ENCODE measurements at regions not wholly inside any gene's neighbourhood (a gene's known extent, or its start where the extent isn't known, plus 50 kb on each side); places are given as distances from the start of the nearest gene placed in this dataset.

DNA sequence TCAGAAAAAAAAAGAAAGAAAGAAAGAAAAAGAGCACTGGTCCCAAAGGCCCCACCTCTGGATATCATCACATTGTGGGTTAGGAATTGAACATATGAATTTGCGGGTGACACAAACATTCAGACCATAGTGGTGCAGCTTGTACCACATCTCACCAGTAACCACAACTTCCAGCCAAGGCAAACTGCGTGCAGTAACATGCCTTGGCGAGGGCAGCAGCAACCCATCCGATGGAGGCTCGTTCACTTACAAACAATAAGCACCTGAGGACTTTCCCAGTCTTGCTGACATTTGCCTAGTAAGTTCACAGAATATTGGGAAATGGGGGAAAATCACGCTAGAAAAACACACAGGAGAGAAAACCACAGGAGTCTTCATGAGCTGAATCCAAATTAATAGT, 508.1 kb downstream of the ZNF608 start:
- Histone ChIP-seq H3K36me3 (ENCODE audit: insufficient read depth, low read length, poor library complexity, severe bottlenecking) (no peaks in the 10 kb centered on the region), H3K4me3 (ENCODE audit: low read depth, low read length, poor library complexity, severe bottlenecking) (no peak overlapping the region), H3K9me3 (ENCODE audit: low read depth, low read length, poor library complexity, severe bottlenecking) (no peaks in the 10 kb centered on the region), H3K27ac (ENCODE audit: low read depth, low read length, poor library complexity, severe bottlenecking) (no peak overlapping the region), H3K27me3 (replicated peaks; ENCODE audit: insufficient read depth, low read depth, low read length, poor library complexity) (no peaks in the 10 kb centered on the region), H3K4me1 (ENCODE audit: insufficient read depth, low read length, poor library complexity, severe bottlenecking) (no peaks in the 10 kb centered on the region)
- no TSS peak for BruUV-seq (replicated peaks)
- CTCF ChIA-PET = no interaction called here
- no peak for TF ChIP-seq EZH2 (IDR thresholded peaks at IDR 0.05; ENCODE audit: borderline replicate concordance, low read depth, low read length, poor library complexity, severe bottlenecking)
- TF ChIP-seq, protein P1, sequence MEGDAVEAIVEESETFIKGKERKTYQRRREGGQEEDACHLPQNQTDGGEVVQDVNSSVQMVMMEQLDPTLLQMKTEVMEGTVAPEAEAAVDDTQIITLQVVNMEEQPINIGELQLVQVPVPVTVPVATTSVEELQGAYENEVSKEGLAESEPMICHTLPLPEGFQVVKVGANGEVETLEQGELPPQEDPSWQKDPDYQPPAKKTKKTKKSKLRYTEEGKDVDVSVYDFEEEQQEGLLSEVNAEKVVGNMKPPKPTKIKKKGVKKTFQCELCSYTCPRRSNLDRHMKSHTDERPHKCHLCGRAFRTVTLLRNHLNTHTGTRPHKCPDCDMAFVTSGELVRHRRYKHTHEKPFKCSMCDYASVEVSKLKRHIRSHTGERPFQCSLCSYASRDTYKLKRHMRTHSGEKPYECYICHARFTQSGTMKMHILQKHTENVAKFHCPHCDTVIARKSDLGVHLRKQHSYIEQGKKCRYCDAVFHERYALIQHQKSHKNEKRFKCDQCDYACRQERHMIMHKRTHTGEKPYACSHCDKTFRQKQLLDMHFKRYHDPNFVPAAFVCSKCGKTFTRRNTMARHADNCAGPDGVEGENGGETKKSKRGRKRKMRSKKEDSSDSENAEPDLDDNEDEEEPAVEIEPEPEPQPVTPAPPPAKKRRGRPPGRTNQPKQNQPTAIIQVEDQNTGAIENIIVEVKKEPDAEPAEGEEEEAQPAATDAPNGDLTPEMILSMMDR (conservative IDR thresholded peaks at IDR 0.05; ENCODE audit: low read depth, low read length) = no peak
- no peak for DNase-seq (ENCODE audit: low spot score)
- intact Hi-C loops (cut with micrococcal nuclease; ENCODE audit: unreplicated experiment) = no loop called here
- POLR2A ChIA-PET (ENCODE audit: low non-redundant PET) = no interaction called here

DNA sequence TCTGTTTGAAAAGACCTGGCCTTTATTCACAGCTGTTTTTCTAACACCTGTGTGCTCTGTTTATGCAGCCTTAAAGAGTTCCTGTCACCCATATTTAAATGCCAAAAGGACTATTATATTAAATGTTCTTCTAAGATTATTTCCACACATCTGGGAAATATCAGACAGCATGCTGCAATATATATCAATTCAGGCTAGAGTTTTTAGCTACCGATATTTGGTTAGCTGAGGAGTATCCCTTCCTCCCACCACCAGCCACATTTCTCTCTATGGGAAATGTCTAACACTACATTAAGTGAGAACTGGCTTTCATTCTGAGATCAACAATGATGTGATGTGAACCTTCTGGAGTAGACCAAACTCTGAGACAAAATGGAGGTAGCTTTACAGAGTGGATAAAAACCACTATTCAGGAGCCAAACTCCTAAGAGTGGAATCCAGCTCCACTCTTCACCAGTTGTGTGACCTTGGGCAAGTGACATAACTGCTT, 509.2 kb downstream of the ZNF608 start:
- no peaks in the 10 kb centered on the region for H3K27me3 ChIP-seq (replicated peaks; ENCODE audit: insufficient read depth, low read depth, low read length, poor library complexity)
- no peak overlapping the region for H3K27ac ChIP-seq (ENCODE audit: low read depth, low read length, poor library complexity, severe bottlenecking)
- H3K9me3 ChIP-seq (ENCODE audit: low read depth, low read length, poor library complexity, severe bottlenecking) = no peaks in the 10 kb centered on the region
- intact Hi-C loops (cut with micrococcal nuclease; ENCODE audit: unreplicated experiment) = no loop called here
- no peak overlapping the region for H3K4me3 ChIP-seq (ENCODE audit: low read depth, low read length, poor library complexity, severe bottlenecking)
- ChIA-PET CTCF (no interaction called here), POLR2A (ENCODE audit: low non-redundant PET) (no interaction called here)
- H3K36me3 ChIP-seq (ENCODE audit: insufficient read depth, low read length, poor library complexity, severe bottlenecking) = no peaks in the 10 kb centered on the region
- DNase-seq (ENCODE audit: low spot score) = no peak
- H3K4me1 ChIP-seq (ENCODE audit: insufficient read depth, low read length, poor library complexity, severe bottlenecking) = no peaks in the 10 kb centered on the region
- TF ChIP-seq, protein P1 (conservative IDR thresholded peaks at IDR 0.05; ENCODE audit: low read depth, low read length) = no peak
- no peak for TF ChIP-seq EZH2 (IDR thresholded peaks at IDR 0.05; ENCODE audit: borderline replicate concordance, low read depth, low read length, poor library complexity, severe bottlenecking)
- BruUV-seq (replicated peaks) = no TSS peak

DNA sequence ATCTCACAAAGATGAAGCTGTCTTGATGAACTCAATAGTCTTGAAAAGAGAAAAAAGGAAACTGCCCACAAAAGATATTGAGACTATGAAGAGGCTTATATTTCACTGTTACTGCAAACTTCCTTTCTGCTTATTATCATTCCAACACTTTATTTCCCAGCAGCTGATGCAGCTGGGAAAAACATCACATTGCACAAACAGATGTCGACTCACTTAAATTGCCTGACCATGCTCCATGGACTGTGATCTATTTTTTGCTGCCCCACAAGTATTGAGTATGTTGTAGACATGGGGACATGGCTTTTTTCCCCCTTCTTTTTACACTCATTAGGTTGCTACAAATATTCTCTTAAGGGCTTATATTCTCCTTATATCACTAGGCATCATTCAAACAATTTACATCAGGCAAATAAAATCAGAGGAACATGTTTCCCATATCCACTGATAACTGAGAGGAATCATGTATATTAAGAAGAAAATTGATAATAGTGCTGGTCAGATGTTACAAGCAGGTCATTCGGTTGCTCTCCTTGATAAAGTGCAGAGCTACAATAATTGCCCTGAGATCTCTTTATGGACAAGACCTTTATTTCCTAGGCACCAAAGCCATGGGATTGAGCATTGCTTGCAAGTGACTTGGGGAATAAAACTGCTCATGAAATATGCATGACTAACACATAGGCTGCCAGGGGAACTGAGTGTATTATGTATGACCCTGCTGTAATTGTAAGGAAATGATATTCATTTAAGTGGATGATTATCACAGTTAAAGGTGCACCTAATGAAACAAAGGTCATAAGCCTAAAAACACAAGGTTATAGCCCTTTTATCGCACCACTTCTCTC, 509.9 kb downstream of the ZNF608 start:
- no TSS peak for BruUV-seq (replicated peaks)
- Histone ChIP-seq H3K27me3 (replicated peaks; ENCODE audit: insufficient read depth, low read depth, low read length, poor library complexity) (no peaks in the 10 kb centered on the region), H3K36me3 (ENCODE audit: insufficient read depth, low read length, poor library complexity, severe bottlenecking) (no peaks in the 10 kb centered on the region), H3K9me3 (ENCODE audit: low read depth, low read length, poor library complexity, severe bottlenecking) (no peaks in the 10 kb centered on the region), H3K4me3 (ENCODE audit: low read depth, low read length, poor library complexity, severe bottlenecking) (no peak overlapping the region), H3K27ac (ENCODE audit: low read depth, low read length, poor library complexity, severe bottlenecking) (no peak overlapping the region), H3K4me1 (ENCODE audit: insufficient read depth, low read length, poor library complexity, severe bottlenecking) (no peaks in the 10 kb centered on the region)
- intact Hi-C loops (cut with micrococcal nuclease; ENCODE audit: unreplicated experiment) = no loop called here
- POLR2A ChIA-PET (ENCODE audit: low non-redundant PET) = no interaction called here
- CTCF ChIA-PET = no interaction called here
- no peak for DNase-seq (ENCODE audit: low spot score)
- TF ChIP-seq, protein P1 (conservative IDR thresholded peaks at IDR 0.05; ENCODE audit: low read depth, low read length) = no peak
- TF ChIP-seq EZH2 (IDR thresholded peaks at IDR 0.05; ENCODE audit: borderline replicate concordance, low read depth, low read length, poor library complexity, severe bottlenecking) = no peak
